RWPE1 (cell line): ENCODE measurements at regions not wholly inside any gene's neighbourhood (a gene's known extent, or its start where the extent isn't known, plus 50 kb on each side); places are given as distances from the start of the nearest gene placed in this dataset.

Source experiments
- CTCF ChIA-PET: fragments of 350-600 bp; sonication (Branson Sonifier 250); formaldehyde crosslinking; extraction: SDS; loops from one replicate; lab custom pipeline; 2021; lab: Yijun Ruan, JAX
- POLR2A ChIA-PET: fragments of 400-600 bp; formaldehyde crosslinking; extraction: SDS; loops from one replicate; lab custom pipeline; 2020; ENCODE audit warnings: antibody characterized with exemption; ENCODE audit not compliant: low non-redundant PET; lab: Yijun Ruan, JAX
- DNase-seq: peaks from one replicate; pipeline ENCODE4 v3.0.0; 2012; ENCODE audit warnings: low spot score
- H3K27ac ChIP-seq: fragments of 450-650 bp; 2 replicates; pipeline ENCODE4 v1.5.1; 2017
- CTCF ChIP-seq: fragments of 450-650 bp; conservative IDR thresholded peaks from 2 replicates; pipeline ENCODE4 v1.5.1; 2017; ENCODE audit warnings: low read depth, mild to moderate bottlenecking

DNA sequence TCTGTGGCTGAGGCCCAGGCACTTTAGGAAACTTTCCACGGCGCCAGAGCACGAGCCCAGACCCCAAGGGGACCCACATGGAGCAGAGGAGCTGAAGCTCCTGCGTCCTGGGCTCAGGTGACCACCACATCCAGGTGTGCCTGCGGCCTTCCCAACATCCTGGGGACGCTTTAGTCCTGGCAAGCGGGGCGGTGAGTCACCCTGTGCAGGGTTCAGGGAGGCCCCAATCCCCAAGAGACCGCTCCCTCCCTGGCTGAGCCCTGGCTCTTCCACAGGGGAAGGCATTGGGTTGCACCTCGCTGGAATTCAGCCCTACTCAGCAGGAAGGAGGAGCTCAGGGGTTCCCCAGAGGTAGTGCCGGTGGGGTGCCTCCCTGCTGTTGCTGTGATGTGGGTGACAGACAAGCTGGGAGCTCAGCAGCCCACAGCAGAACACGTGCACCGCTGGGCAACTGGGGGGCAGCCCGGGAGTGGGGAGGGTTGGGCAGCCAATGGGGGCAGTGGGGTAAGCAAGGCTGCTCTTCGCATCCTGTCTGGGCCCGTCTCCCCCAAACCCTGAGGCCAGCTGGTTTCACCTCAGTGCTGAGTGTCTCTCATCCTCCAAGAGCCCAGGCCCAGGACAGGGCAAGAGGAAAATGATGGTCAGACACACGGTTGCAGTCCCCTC, 802.8 kb downstream of the BRD1 start:
- H3K27ac ChIP-seq, result no peak overlapping the region
- ChIA-PET CTCF (no interaction called here), POLR2A (no interaction called here)
- no peak for TF ChIP-seq CTCF
- DNase-seq, result no peak

DNA sequence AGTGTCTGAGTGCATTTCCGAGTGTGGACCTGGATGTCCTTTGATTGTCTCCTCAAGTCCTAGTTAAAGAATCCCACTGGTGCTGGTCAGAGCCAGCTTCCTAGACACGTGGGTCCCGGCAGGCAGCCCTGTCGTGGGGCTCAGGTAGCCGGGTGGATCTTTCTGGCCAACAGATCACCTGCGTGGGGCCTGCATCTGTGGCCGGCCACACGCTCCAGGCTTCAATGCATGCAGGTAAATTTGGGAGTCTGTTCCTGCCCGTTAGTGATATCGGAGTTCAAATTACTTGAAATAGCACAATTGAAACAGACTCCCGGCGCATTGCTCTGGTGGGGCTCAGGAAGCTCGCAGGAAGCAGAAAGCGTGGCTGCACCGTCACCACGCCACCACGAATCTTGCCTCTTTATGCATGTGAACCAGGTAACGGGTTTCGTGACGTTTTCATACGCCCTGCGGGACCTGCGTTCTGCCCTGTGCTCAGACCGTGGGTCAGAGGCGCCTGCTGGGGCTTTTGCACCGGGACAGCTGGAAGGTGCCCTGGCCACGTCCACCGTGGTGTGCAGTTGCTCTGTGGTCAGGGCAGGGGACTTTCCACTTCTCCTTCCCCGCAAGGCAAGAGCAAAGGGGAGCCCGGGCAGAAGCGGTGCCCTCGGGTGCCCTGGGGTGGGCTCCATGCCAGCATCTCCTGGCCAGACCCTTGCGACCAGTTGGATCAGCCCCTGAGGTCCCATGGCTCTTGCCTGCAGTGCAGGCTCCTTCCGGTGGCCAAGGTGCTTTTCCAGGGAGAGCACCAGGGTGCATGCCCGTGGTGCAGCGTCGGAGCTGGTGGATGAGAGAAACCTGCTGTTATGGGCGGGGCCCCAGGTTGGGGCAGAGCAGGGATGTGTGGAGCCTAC, 803.5 kb downstream of the BRD1 start:
- CTCF ChIA-PET, result no interaction called here

GRCh38 chr22:49023161-49023878, 804.4 kb downstream of the BRD1 start:
- TF ChIP-seq CTCF, result no peak
- DNase-seq, result no peak
- POLR2A ChIA-PET, result no interaction called here
- no peak overlapping the region for H3K27ac ChIP-seq
- CTCF ChIA-PET, result no interaction called here

More for the DNA sequence above, 803.5 kb downstream of the BRD1 start:
- no peak overlapping the region for H3K27ac ChIP-seq
- TF ChIP-seq CTCF, result no peak
- POLR2A ChIA-PET, result no interaction called here
- no peak for DNase-seq

- no peak for DNase-seq
- TF ChIP-seq CTCF, result no peak
- CTCF ChIA-PET, result no interaction called here
- H3K27ac ChIP-seq, result no peak overlapping the region
- POLR2A ChIA-PET, result no interaction called here
Measured at GRCh38 chr22:49022816-49023160, 804.9 kb downstream of the BRD1 start.

- TF ChIP-seq CTCF, result no peak
- no peak for DNase-seq
- POLR2A ChIA-PET, result no interaction called here
- no peak overlapping the region for H3K27ac ChIP-seq
- CTCF ChIA-PET, result no interaction called here
Measured at GRCh38 chr22:49021926-49022815, 805.5 kb downstream of the BRD1 start.
